COLO668 (cell line): ENCODE measurements at regions not wholly inside any gene's neighbourhood (a gene's known extent, or its start where the extent isn't known, plus 50 kb on each side); places are given as distances from the start of the nearest gene placed in this dataset.

Experiments used
- DNase-seq: peaks from one replicate; lab custom pipeline; 2025; ENCODE audit not compliant: unreplicated experiment; lab: John Stamatoyannopoulos, UW

GRCh38 chr11:92423115-92424034 is 198.8 kb downstream of the FAT3 start:
- DNase-seq, result no peak

GRCh38 chr11:92424281-92424680 is 199.7 kb downstream of the FAT3 start:
- DNase-seq, result no peak

- DNase-seq, result no peak
Measured at GRCh38 chr11:92425127-92425526, 200.5 kb downstream of the FAT3 start.

GRCh38 chr11:92432515-92432914 is 207.9 kb downstream of the FAT3 start:
- no peak for DNase-seq

- no peak for DNase-seq
Measured at GRCh38 chr11:92436034-92436920, 211.7 kb downstream of the FAT3 start.

GRCh38 chr11:92439133-92439532 is 214.5 kb downstream of the FAT3 start:
- no peak for DNase-seq

- DNase-seq, result no peak
Measured at GRCh38 chr11:92440701-92441442, 216.3 kb downstream of the FAT3 start.

- DNase-seq, result no peak
Measured at GRCh38 chr11:92441443-92441726, 216.8 kb downstream of the FAT3 start.

GRCh38 chr11:92443199-92443598 is 218.6 kb downstream of the FAT3 start:
- no peak for DNase-seq

GRCh38 chr11:92447586-92447985 is 223.0 kb downstream of the FAT3 start:
- no peak for DNase-seq

GRCh38 chr11:92449222-92449621 is 224.6 kb downstream of the FAT3 start:
- no peak for DNase-seq

- DNase-seq, result no peak
Measured at GRCh38 chr11:92449780-92450179, 225.2 kb downstream of the FAT3 start.

GRCh38 chr11:92451063-92451462 is 226.4 kb downstream of the FAT3 start:
- no peak for DNase-seq

- DNase-seq, result no peak
Measured at GRCh38 chr11:92453055-92453454, 228.4 kb downstream of the FAT3 start.

- no peak for DNase-seq
Measured at GRCh38 chr11:92455210-92455790, 230.7 kb downstream of the FAT3 start.

GRCh38 chr11:92457250-92457649 is 232.6 kb downstream of the FAT3 start:
- DNase-seq, result no peak

- DNase-seq, result no peak
Measured at GRCh38 chr11:92458486-92458885, 233.9 kb downstream of the FAT3 start.

GRCh38 chr11:92460213-92460612 is 235.6 kb downstream of the FAT3 start:
- no peak for DNase-seq

GRCh38 chr11:92461447-92461846 is 236.8 kb downstream of the FAT3 start:
- DNase-seq, result no peak

- DNase-seq, result no peak
Measured at GRCh38 chr11:92462821-92463220, 238.2 kb downstream of the FAT3 start.

- no peak for DNase-seq
Measured at GRCh38 chr11:92464822-92465221, 240.2 kb downstream of the FAT3 start.
